GM18520 (cell line): ENCODE measurements at regions not wholly inside any gene's neighbourhood (a gene's known extent, or its start where the extent isn't known, plus 50 kb on each side); places are given as distances from the start of the nearest gene placed in this dataset.
"Not testable (repeated sequence)": the region's sequence is repeated elsewhere in the genome, so short reads cannot be mapped to it uniquely, and the experiment has no call there.

ENCODE experiments used
- ATAC-seq: cut with Tn5 transposase; IDR thresholded peaks from one replicate; pipeline ENCODE4 v1.9.1; 2021; ENCODE audit not compliant: unreplicated experiment

DNA sequence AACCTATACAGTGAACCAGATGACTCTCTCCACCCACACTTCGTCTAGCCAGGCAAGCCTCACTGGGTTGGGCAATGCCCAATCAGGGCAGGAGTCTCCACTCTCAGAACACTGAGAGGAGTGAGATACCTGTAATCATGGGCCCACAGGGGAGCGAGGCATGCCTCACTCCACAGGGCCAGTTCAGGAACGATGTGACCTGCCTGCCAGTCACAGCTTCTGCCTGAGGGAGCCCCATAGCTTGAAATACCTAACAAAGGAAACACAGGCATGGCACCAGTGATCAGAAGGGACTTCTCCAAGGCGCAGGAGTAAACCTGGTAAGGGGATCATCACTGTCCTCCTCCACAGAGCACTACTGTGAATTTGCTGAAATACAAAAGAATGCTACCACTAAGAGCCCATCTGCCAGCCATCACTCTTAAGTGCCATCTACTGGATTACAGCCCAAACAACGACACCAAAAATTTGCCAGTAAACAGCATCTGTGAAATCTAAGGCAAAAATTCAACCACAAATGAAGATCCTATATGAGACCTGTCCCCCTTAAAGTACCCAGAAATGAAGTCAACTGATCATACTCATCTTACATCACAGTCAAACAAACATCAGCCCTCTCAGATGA is 689.9 kb upstream of the SEMA6D start:
- no peak for ATAC-seq

DNA sequence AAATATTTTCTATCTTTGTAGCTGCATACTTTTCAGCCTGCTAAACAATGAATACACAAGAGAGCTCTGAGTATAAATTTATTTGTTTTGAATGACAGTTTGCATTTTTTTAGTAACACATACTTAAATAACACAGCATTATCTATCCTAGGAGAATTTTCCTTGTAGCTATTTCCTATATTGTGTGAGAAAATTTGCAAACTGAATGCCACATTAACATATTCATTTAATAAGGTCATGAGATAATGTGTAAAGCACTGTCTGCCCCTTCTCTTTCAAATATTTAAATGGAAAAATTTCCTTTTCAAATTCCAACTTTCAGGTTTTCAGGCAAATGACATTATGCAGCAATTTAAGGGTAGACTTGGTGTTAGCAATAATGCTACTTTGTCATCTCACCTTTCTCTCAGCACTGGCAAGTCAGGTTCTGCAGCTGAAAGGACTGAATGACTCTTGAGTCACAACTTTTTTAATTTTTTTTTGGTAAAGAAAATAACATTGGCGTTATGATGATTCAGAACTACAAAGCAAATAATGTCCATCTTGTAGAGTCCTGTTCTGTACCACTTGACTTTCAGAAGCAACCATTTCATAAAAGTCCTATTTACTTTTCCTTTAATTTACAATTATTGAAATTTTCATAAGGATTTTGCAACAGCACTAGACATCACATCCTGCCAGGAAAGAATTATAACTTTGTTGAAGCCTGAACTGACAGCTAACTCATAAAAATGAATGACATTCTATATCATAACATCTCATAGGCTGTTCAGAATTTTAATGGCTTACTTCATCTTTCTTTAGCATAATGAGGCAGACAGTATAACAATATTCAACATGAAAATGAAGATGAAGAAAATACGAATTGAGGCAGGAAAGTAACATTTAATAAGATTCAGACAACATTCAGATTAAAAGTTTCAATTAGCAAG is 681.6 kb upstream of the SEMA6D start:
- no peak for ATAC-seq

DNA sequence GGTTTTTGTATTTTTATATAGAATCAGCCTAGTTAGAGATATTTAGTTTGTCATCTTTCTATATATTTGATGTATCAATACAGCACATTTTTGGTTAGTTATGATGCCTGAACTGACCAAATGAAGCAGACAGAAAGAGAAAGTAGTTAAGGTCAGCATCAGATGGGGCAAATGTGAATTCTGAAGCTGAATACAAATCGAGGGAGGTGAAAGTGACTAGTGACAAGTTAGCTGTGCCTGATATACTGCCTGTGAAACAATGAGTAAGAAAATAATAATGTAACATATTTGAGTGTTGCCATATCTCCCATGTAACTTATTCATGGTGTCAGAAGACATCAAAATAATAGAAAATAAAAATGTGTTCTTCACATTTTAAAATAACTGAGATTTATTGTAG is 680.3 kb upstream of the SEMA6D start:
- ATAC-seq, result no peak

DNA sequence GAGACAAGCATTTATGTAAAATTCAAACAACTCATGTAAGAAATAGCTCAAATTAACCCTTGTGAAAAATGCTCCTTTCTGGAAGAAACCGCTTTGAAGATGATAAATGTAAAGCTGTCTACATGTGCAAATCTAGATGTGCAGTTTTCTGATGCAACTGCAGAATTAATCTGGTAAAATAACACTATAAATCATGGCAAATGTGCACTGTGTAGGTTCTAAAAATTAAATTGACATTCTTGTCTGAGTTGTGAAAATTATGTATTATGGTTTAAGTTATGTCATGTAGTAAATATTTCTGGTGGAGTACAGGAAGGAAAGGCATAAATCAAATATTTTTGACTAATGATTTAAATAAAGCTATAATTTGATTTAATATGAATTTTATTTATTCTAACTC is 678.1 kb upstream of the SEMA6D start:
- ATAC-seq, result no peak

DNA sequence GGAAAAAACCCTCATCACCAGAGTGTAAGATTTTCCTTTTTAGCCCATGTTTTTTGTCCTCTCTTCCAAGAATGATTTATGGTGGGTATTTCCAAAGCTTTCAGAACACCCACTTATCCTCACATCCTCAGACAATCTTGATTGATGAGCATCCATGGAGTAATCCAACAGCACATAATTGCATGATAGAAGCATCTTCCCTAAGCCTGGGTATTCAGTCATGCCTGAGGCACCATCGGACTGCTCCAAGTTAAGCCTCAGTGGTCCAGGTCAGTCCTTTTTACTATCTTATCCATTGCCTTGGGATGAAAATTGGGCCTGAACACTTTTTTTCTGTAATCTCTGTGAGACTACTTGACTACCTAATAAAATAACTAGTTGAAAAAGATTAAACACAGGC is 676.0 kb upstream of the SEMA6D start:
- no peak for ATAC-seq

DNA sequence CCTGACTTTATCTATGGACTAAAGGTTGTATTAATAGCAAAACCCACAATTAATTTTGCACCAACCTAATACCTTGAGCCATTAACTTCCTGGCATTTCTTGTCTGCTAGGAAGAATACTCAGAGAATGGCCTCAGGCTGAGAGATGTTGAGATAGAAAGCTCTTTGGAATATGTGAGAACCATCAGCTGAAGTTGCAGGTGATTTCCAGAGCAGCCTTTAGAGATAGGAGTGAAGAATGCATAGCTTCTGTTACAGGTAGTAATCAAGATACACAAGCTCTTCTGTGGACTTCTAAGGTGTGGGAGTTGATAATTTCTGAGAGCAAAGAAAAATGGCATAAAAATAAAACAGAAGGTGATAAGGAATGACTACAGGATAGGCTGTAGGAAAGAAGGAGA is 669.3 kb upstream of the SEMA6D start:
- ATAC-seq, result not testable (repeated sequence)

- ATAC-seq, result no peak
These were observed 650.9 kb upstream of the SEMA6D start for GRCh38 chr15:47066392-47066791.

DNA sequence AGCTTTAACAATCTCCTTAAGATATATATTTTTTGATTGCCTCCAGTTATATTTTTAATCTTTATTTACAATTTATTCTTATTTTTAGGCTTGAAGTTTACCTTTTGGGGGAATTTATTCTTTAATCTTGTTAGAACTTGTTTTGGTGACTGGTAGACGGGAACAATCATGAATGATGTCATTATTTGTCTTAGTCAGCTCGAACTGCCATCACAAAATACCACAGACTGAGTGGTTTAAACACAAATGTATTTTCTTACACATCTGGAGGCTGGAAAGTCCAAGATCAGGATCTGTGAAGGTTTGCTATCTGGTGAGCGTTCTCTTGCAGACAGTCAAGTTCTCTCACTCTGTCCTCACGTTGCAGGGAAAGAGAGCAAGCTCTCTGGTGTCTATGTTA is 639.5 kb upstream of the SEMA6D start:
- not testable (repeated sequence) for ATAC-seq

DNA sequence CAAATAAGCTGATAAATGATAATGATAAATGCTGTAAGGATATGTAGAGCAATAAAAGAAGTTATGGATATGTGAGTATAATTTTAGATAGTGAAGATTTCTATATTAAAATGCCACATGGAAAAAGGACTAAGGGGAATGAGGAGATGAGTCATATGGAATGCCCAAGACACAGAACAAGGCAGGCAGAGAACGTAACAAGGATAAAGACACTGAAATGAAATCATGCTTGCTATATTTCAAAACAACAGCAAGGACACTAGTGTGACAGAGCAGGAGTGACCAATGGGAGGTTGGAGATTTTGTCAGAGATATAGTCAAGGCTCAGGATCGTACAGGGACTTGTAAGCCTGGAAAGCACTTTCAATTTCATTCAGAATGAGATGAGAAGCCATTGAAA is 621.5 kb upstream of the SEMA6D start:
- no peak for ATAC-seq

DNA sequence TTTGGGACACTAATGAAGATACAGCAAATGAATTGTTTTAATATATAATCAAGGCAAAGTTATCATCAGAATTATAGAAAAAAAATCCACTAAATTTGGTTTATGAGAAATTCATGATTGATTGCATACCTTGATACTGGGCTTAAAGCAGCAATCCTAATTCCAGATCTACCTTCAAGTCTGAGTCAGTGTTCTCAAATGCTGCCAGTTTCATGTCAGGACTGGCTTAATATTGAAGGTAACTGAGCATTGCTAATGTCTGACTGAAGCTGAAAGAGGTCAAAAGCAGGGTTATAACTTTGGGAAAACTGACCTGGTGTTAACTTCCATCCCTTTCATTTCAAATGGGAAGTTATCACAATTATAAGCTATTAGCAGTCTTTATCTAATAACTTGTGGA is 618.8 kb upstream of the SEMA6D start:
- not testable (repeated sequence) for ATAC-seq

DNA sequence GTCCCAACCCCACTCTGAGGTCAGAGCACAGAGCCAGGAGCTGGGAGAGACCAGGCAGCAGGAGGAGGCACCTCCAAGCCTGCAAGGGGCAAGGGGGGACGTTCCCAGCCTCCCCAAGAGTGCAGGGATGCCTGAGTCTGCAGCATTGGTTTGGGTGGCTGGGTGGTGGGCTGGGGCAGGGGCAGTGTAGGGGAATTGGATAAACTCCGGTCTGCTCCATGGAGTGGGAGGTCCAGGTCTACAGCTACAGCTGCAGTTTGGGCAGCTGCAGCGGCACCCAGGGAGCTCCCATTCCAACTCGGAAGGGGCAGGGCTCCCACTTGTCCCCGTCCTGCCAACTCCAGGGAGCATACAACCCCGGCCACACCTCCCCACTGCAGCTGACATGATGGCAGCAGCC is 617.5 kb upstream of the SEMA6D start:
- not testable (repeated sequence) for ATAC-seq

DNA sequence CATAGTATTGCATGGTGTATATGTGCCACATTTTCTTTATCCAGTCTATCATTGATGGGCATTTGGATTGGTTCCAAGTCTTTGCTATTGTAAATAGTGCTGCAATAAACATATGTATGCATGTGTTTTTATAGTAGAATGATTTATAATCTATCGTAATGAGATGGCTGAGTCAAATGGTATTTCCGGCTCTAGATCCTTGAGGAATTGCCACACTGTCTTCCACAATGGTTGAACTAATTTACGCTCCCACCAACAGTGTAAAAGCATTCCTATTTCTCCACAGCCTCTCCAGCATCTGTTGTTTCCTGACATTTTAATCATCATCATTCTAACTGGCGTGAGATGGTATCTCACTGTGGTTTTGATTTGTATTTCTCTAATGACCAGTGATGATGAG is 608.5 kb upstream of the SEMA6D start:
- not testable (repeated sequence) for ATAC-seq

GRCh38 chr15:47116698-47117097 is 600.6 kb upstream of the SEMA6D start:
- ATAC-seq, result no peak

- no peak for ATAC-seq
These were observed 598.0 kb upstream of the SEMA6D start for GRCh38 chr15:47119349-47119748.

DNA sequence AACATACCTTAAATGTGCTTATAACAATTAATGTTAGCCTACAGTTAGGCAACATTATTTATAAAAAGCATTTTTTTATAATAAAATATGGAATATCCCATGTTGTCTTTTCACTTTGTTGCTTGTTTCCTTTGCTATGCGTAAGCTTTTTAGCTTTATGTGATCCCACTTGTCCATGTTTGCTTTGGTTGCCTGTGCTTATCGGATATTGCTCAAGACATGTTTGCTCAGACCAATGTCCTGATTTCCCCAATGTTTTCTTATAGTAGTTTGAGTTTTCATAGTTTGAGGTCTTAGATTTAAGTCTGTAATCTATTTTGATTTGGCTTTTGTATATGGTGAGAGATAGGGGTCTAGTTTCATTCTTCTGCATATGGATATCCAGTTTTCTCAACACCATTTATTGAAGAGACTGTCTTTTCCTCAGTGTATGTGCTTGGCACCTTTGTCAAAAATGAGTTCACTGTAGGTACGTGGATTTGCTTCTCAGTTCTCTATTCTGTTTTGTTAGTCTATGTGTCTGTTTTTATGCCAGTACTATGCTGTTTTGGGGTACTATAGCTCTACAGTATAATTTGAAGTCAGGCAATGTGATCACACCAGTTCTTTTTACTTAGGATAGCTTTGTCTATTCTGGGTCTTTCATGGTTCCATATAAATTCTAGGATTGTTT is 592.7 kb upstream of the SEMA6D start:
- no peak for ATAC-seq

- ATAC-seq, result no peak
These were observed 588.3 kb upstream of the SEMA6D start for GRCh38 chr15:47129033-47129432.

- not testable (repeated sequence) for ATAC-seq
These were observed 585.9 kb upstream of the SEMA6D start for GRCh38 chr15:47131450-47131849.

GRCh38 chr15:47135267-47135666 is 582.0 kb upstream of the SEMA6D start:
- no peak for ATAC-seq

GRCh38 chr15:47136236-47136635 is 581.1 kb upstream of the SEMA6D start:
- no peak for ATAC-seq

- ATAC-seq, result no peak
These were observed 577.3 kb upstream of the SEMA6D start for GRCh38 chr15:47139965-47140364.

GRCh38 chr15:47157827-47158226 is 559.5 kb upstream of the SEMA6D start:
- no peak for ATAC-seq

- no peak for ATAC-seq
These were observed 558.7 kb upstream of the SEMA6D start for GRCh38 chr15:47158573-47158972.
